C1 segment of cervical spinal cord (tissue), 14 donors: ENCODE measurements at regions not wholly inside any gene's neighbourhood (a gene's known extent, or its start where the extent isn't known, plus 50 kb on each side); places are given as distances from the start of the nearest gene placed in this dataset.

Experiments
- DNase-seq, 14 donors: peaks; one replicate each; lab custom pipeline; 2025; lab: John Stamatoyannopoulos, UW

- DNase-seq = no peak
Observed at GRCh38 chr20:48302844-48303542, 517.7 kb upstream of the SULF2 start.

GRCh38 chr20:48302149-48302548 is 516.9 kb upstream of the SULF2 start:
- no peak for DNase-seq

DNA sequence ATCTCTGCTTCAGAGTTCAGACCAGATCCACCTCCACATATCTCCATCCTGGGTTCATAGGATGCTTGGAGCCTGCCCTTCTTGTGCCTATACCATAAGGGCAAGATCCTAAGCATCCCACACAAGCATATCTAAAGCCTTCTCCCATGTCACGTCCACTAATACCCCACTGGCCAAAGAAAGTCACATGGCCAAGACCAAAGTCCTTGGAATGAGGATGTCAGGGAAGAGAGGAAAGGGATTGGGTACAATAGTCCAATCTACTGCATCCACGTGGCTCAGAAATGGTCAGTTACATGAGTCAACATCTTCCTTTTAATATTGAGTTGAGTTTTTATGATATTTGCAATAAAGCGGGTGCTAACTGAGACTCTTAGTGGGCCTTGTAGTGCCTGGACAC is 515.9 kb upstream of the SULF2 start:
- DNase-seq = no peak

DNA sequence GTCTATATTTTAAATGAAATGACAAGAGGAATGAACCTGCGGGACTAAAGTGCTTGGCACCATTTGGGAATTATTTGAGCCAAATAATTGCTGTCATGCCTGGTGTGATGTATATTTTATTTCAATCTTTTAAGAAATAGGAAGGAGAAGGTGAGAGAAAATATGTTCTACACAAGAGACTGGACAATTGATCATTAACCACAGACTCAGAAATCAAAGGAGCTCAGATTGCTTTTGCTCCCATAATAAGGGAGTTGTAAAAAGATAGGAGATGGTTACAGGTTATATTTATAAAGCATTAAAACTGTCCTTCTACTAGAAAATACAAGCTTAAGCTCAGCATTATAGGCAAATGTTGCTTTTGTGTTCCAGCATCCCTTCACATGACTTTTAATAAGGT is 515.2 kb upstream of the SULF2 start:
- no peak for DNase-seq

- no peak for DNase-seq
Observed at GRCh38 chr20:48298851-48299484, 513.7 kb upstream of the SULF2 start.

DNA sequence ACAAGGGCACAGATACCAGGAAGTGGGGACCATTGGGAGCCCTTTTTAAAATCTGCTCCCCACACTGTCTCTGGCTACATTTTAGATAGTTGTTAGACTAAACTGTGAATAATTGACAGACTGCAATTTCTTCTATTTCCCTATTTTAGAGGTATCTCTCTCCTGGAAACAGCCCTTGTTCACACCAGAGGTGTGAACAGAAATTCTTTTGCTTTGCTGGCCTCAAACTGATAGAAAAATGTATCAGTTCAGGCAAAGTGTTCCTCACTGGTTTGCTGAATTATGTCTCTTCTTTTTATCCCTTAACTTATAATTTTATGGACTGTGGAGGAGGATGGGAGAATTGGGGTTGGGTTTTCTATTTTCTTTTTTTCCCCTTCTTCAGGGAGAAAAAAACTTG is 513.2 kb upstream of the SULF2 start:
- no peak for DNase-seq

DNA sequence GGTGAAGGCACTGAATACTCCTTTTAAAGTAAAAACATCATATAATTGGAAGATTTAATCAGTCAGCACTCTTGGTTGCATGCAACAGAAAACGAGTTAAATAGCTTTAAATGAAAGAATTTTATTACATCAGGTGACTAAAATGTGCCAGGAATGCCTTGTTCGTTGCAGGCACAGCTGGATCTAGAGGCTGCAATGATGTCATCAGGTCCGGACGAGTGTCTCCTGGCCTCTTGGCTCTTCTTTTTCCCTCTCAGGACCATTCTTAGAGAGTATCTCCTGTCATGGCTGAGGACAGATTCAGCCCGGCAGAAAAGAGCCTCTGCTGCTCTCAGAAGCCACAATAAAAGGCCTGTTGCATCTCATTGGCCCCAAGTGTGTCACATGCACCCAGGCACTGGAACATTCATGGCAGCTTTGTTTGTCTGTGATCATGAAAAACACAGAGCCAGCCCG is 510.7 kb upstream of the SULF2 start:
- DNase-seq = peak in 3 of 14 donors; percentile 6 to 12 (median 7)

- no peak for DNase-seq
Observed at GRCh38 chr20:48295445-48295903, 510.2 kb upstream of the SULF2 start.

GRCh38 chr20:48294942-48295341 is 509.7 kb upstream of the SULF2 start:
- no peak for DNase-seq

GRCh38 chr20:48294196-48294595 is 508.9 kb upstream of the SULF2 start:
- DNase-seq = no peak

- no peak for DNase-seq
Observed at GRCh38 chr20:48293671-48294070, 508.4 kb upstream of the SULF2 start.

- no peak for DNase-seq
Observed at GRCh38 chr20:48292806-48293205, 507.5 kb upstream of the SULF2 start.

GRCh38 chr20:48291896-48292295 is 506.6 kb upstream of the SULF2 start:
- DNase-seq = no peak

GRCh38 chr20:48288930-48289507 is 503.7 kb upstream of the SULF2 start:
- DNase-seq = no peak

DNA sequence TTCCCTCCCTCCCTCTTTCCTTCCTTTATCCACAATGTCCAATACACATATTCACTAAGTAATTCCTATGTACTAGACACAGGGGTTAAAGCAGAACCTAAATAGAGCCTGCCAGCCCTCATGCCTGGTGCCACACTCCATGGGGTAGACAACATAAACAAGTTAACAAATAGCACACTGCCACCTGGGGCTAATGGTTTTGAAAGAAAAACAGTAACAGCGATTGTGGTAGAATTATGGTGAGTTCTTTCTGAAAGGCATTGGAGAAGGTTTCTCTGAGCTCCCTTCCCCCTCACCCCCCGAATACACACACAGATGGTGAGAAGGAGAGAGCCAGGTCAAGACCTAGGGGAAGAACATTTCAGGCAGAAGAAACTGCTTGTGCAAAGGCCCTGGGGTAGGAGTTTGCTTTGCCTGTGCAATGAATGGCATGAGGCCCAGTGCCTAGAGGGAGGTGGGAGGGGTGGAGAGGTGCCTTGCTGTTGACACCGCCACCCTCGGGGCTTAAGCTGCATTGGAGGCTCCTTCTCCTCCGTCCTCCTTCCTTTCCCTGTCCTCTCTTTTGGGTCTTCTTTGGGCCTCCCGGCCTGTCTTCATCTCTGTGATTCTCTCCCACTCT is 502.4 kb upstream of the SULF2 start:
- DNase-seq = no peak

DNA sequence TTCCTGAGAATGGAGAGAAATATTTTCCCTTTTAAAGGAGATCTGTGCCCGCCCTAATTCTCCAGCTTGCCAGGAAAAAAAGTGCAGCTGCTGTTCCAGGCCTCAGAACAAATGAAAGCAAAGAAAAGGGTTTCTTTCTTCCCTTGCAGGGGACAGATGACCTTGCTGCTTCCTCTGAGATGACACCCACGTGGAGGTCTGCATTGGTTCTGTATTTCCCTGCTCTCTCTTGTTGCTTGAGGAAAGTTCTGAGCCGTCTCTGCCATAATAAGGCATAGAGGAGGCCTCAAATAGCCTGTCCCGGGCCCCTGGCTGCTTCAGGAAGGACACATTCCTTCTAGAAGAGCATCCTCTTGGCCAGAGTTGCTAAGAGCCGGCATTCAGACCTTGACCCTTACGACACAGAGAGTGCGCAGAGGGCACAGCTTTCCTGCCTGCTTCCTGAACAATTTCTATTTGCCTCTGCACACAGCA is 501.8 kb upstream of the SULF2 start:
- peak in 4 of 14 donors; percentile 2 to 22 (median 12) for DNase-seq

GRCh38 chr20:48286601-48287000 is 501.3 kb upstream of the SULF2 start:
- peak in 1 of 14 donors; percentile 22 for DNase-seq

DNA sequence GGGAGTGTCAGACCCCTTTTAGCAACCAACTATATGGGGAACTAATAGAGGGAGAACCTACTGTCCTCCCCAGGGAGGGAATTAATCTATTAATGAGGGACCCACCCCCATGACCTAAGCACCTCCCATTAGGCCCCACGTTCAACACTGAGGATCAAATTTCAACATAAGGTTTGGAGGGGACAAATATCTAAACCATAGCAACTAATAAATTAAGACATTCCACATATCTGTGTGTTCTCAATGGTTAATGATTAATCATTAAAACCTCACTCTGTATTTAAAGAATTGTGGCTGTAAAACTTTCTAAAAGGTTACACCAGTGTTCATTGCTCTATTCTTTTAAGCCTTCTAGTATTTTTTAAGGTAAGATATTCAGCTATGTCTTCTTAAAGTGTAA is 500.4 kb upstream of the SULF2 start:
- no peak for DNase-seq

DNA sequence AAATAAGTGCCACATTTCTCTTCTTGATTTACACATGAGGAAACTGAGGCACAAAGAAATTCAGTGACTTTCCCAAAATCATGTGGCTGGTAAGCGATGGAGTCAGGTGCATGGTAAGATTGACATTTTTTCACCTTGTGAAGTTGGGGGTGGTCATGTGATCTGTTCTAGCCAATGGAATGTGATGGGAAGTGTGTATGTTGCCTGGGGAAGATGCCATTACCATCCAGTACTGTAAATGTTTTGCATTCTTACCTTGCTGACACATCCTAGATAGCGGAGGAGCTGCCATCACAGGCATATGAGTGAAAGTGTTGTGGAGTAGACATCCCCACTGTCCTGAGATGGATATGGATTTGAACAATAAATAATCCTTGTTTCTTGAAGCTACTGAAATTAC is 499.6 kb upstream of the SULF2 start:
- DNase-seq = no peak

- no peak for DNase-seq
Observed at GRCh38 chr20:48284315-48284714, 499.0 kb upstream of the SULF2 start.

GRCh38 chr20:48283470-48284110 is 498.3 kb upstream of the SULF2 start:
- DNase-seq = peak in 11 of 14 donors; percentile 21 to 80 (median 57)
